Prostate gland (tissue), 2 donors: ENCODE measurements at regions not wholly inside any gene's neighbourhood (a gene's known extent, or its start where the extent isn't known, plus 50 kb on each side); places are given as distances from the start of the nearest gene placed in this dataset.

Experiments
- DNase-seq: peaks from one replicate; pipeline ENCODE4 v3.0.0-alpha.2; 2019; ENCODE audit warnings: low spot score
- H3K27ac ChIP-seq, 2 donors: fragments of 200-600 bp; sonication (generic); 2 replicates each; pipeline ENCODE4 v1.5.1; 2017 to 2019
- H3K27me3 ChIP-seq: fragments of 200-600 bp; sonication (generic); replicated peaks from 2 replicates; pipeline ENCODE4 v1.5.1; 2019; ENCODE audit not compliant: insufficient read depth
- H3K36me3 ChIP-seq, 2 donors: fragments of 200-600 bp; sonication (generic); 1 replicate in 1 of 2; 2 replicates in 1 of 2; pipeline versions ENCODE4 v1.5.1 to v1.8.1; 2017 to 2019
- H3K4me1 ChIP-seq: fragments of 200-600 bp; sonication (generic); replicated peaks from 2 replicates; pipeline ENCODE4 v1.5.1; 2019
- H3K4me3 ChIP-seq, 2 donors: fragments of 200-600 bp; sonication (generic); 2 replicates each; pipeline ENCODE4 v1.5.1; 2017 to 2019
- H3K9me3 ChIP-seq: fragments of 200-600 bp; sonication (generic); 2 replicates; pipeline ENCODE4 v1.5.1; 2017
- POLR2A ChIP-seq: fragments of 450-650 bp; IDR thresholded peaks from one replicate; pipeline ENCODE4 v1.6.1; 2016; ENCODE audit warnings: antibody characterized with exemption, mild to moderate bottlenecking
- POLR2AphosphoS5 ChIP-seq: sonication (generic); formaldehyde crosslinking; IDR thresholded peaks from one replicate; pipeline ENCODE4 v1.6.1; 2017; ENCODE audit warnings: antibody characterized with exemption
- WGBS: methylation state at CpG from one replicate; pipeline ENCODE4 v1.1.5; 2018; 5-methylcytosine and 5-hydroxymethylcytosine counted together
- intact Hi-C: fragments of 100-400 bp; cut with DNase I; formaldehyde crosslinking; loops from one replicate; pipeline ENCODE4 v1.14.2; 2022
- TF ChIP-seq, protein P1 (sequence below), 4 experiments: fragments of 200-600 bp in 2 of 4; fragments of 450-650 bp in 2 of 4; sonication (generic) in 2 of 4; IDR thresholded peaks; 1 replicate in 3 of 4; 2 replicates in 1 of 4; pipeline ENCODE4 v1.5.1; 2016 to 2019; ENCODE audit warnings: antibody characterized with exemption in 4 of 4, mild to moderate bottlenecking in 2 of 4, moderate library complexity in 2 of 4

DNA sequence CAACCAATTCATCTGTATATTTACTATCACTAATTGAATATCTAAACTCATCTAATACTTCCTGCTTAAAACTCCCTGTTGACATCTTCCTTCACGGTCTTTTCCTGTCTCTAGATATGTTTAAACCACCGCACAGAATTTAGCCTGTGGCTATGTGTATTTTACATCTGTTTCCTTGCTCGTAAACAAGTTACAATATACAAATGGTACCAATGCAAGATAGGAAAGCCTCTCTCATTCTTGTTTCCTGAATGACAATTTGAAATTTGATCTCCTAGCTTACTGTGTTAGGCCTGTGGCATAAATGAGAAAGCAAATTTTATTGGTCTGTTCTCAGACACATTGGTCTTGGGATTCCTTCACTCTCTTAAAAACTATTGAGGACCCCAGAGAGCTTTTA lies 89.7 kb upstream of the PCDH7 start:
- intact Hi-C loops = no loop called here
- 33% methylated on average over 3 of the region's 3 CpGs for WGBS
- Histone ChIP-seq H3K27ac (no peak overlapping the region), H3K4me1 (no peaks in the 10 kb centered on the region), H3K9me3 (no peaks in the 10 kb centered on the region), H3K36me3 (no peaks in the 10 kb centered on the region), H3K27me3 (no peaks in the 10 kb centered on the region), H3K4me3 (no peak overlapping the region)
- TF ChIP-seq, protein P1, sequence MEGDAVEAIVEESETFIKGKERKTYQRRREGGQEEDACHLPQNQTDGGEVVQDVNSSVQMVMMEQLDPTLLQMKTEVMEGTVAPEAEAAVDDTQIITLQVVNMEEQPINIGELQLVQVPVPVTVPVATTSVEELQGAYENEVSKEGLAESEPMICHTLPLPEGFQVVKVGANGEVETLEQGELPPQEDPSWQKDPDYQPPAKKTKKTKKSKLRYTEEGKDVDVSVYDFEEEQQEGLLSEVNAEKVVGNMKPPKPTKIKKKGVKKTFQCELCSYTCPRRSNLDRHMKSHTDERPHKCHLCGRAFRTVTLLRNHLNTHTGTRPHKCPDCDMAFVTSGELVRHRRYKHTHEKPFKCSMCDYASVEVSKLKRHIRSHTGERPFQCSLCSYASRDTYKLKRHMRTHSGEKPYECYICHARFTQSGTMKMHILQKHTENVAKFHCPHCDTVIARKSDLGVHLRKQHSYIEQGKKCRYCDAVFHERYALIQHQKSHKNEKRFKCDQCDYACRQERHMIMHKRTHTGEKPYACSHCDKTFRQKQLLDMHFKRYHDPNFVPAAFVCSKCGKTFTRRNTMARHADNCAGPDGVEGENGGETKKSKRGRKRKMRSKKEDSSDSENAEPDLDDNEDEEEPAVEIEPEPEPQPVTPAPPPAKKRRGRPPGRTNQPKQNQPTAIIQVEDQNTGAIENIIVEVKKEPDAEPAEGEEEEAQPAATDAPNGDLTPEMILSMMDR (IDR thresholded peaks at IDR 0.05) = no peak
- TF ChIP-seq POLR2A (no peak), POLR2AphosphoS5 (no peak)
- no peak for DNase-seq

DNA sequence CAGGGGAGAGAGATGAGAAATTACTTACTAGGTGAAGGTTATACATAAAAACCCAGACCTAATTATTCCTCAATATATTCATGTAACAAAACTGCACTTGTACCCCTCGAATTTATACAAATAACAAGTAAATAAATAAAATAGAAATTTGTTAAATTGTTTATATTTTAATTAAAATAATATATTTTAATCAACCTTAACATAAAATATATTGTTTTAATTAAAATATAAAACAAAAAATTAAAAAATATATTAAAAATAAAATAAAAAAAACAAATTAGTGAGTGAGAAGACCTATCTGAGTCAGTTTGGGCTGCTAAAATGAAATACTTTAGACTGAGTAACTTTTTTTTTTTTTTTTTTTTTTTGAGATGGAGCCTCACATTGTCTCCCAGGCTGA lies 87.4 kb upstream of the PCDH7 start:
- WGBS = 89% methylated on average over 1 of the region's 1 CpG
- DNase-seq = no peak
- intact Hi-C loops = no loop called here
- Histone ChIP-seq H3K4me1 (no peaks in the 10 kb centered on the region), H3K9me3 (no peaks in the 10 kb centered on the region), H3K36me3 (no peaks in the 10 kb centered on the region), H3K4me3 (no peak overlapping the region), H3K27ac (no peak overlapping the region), H3K27me3 (no peaks in the 10 kb centered on the region)
- no peak for TF ChIP-seq POLR2A
- TF ChIP-seq, protein P1 (IDR thresholded peaks at IDR 0.05) = no peak
- TF ChIP-seq POLR2AphosphoS5 = no peak

DNA sequence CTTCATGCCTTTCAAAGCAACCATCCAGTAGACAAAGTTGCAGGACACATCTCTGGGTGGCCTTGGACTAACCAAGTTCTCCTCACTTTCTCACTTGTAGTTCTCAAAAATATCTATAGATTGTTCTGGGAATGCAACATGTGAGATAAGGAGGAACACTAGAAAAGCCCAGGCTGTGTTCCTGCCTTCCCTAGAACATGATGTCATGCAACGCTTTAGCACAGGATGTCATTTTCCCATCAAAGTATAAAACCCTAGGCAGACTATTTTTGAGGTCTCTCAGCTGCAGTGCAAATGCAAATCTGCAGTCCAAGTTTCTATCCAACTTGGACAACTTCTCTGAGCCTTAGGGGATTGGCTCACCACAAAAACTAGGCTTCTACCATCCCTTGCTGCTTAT lies 78.8 kb upstream of the PCDH7 start:
- intact Hi-C loops = no loop called here
- TF ChIP-seq, protein P1 (IDR thresholded peaks at IDR 0.05) = no peak
- TF ChIP-seq POLR2A = no peak
- TF ChIP-seq POLR2AphosphoS5 = no peak
- 88% methylated on average over 1 of the region's 1 CpG for WGBS

DNA sequence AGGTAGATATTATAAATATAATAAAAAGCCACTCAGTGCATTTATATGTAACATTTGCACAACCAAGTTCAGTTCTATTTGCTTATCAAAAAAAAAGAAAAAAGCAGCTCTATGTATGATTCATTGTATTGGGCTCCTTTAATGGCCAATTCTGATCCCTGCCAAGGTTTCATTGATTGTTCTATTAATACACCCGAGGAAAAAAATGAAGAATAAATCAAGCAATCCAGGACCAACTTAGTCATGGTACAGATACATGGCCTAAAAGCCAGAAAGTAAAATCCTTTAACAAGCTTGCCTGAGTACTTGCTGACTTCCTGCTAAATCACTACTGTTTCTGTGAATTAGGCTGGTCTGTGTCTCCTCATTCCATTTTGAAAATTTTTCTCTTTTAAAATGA lies 77.6 kb upstream of the PCDH7 start:
- no peak for DNase-seq
- intact Hi-C loops = no loop called here
- Histone ChIP-seq H3K36me3 (no peaks in the 10 kb centered on the region), H3K27me3 (no peaks in the 10 kb centered on the region), H3K4me1 (no peaks in the 10 kb centered on the region), H3K4me3 (no peak overlapping the region), H3K9me3 (no peaks in the 10 kb centered on the region), H3K27ac (no peak overlapping the region)
- TF ChIP-seq, protein P1 (IDR thresholded peaks at IDR 0.05) = no peak
- TF ChIP-seq POLR2AphosphoS5 (no peak), POLR2A (no peak)
- WGBS = 28% methylated on average over 1 of the region's 1 CpG

More for the DNA sequence above, 78.8 kb upstream of the PCDH7 start:
- no peak for DNase-seq
- H3K27ac ChIP-seq = no peak overlapping the region
- no peaks in the 10 kb centered on the region for H3K4me1 ChIP-seq
- no peaks in the 10 kb centered on the region for H3K36me3 ChIP-seq
- no peak overlapping the region for H3K4me3 ChIP-seq
- H3K9me3 ChIP-seq = no peaks in the 10 kb centered on the region
- H3K27me3 ChIP-seq = no peaks in the 10 kb centered on the region

DNA sequence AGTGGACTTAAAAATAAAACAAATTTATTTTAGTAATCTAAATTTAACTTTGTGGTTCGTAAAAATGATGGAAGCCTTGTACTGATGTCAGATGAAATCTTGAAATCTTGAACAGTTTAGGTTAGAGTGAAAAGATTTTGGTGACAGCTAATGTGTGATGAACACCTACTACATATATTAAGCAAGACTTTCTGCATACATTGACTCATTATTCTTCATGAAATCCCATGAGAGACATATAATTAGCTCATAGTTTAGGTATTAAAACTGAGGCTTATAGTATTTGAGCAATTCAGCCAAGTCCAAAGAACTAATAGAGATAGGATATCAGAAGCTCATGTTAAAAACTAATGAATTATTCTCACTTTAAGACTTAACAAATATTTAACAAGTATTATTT lies 66.9 kb upstream of the PCDH7 start:
- Histone ChIP-seq H3K36me3 (no peaks in the 10 kb centered on the region), H3K4me3 (no peak overlapping the region), H3K27ac (no peak overlapping the region), H3K27me3 (no peaks in the 10 kb centered on the region), H3K9me3 (no peaks in the 10 kb centered on the region), H3K4me1 (no peaks in the 10 kb centered on the region)
- WGBS = 69% methylated on average over 1 of the region's 1 CpG
- no peak for TF ChIP-seq POLR2A
- TF ChIP-seq, protein P1 (IDR thresholded peaks at IDR 0.05) = no peak
- TF ChIP-seq POLR2AphosphoS5 = no peak
- intact Hi-C loops = no loop called here
- no peak for DNase-seq
